Stimulated activated effector memory CD8-positive, alpha-beta T cell treated with anti-CD3 and anti-CD28 coated beads, Interleukin-12 subunit alpha, Interleukin-12 subunit beta, amount 100 ng/mL, for 72 hours (primary cell): ENCODE measurements at regions not wholly inside any gene's neighbourhood (a gene's known extent, or its start where the extent isn't known, plus 50 kb on each side); places are given as distances from the start of the nearest gene placed in this dataset.
"Not testable (repeated sequence)": the region's sequence is repeated elsewhere in the genome, so short reads cannot be mapped to it uniquely, and the experiment has no call there.

ENCODE experiments used
- ATAC-seq: fragments of 150-1000 bp; cut with Tn5 transposase; 2 replicates; pipeline ENCODE4 v1.10.0; 2021
- DNase-seq, 2 donors: peaks; one replicate each; pipeline ENCODE4 v3.0.0; 2021 to 2022; ENCODE audit warnings: low spot score in 2 of 2
- H3K27ac Mint-ChIP-seq: one replicate; pipeline ENCODE4 v1.8.0; 2022; ENCODE audit warnings: mild to moderate bottlenecking, mixed read lengths
- H3K36me3 Mint-ChIP-seq: one replicate; pipeline ENCODE4 v1.8.0; 2022; ENCODE audit warnings: mild to moderate bottlenecking, mixed read lengths
- H3K4me1 Mint-ChIP-seq: one replicate; pipeline ENCODE4 v1.8.0; 2022; ENCODE audit warnings: mixed read lengths
- H3K4me3 Mint-ChIP-seq: one replicate; pipeline ENCODE4 v1.8.0; 2022; ENCODE audit warnings: mild to moderate bottlenecking, mixed read lengths
- H3K9me3 Mint-ChIP-seq: one replicate; pipeline ENCODE4 v1.8.0; 2022; ENCODE audit warnings: mixed read lengths

DNA sequence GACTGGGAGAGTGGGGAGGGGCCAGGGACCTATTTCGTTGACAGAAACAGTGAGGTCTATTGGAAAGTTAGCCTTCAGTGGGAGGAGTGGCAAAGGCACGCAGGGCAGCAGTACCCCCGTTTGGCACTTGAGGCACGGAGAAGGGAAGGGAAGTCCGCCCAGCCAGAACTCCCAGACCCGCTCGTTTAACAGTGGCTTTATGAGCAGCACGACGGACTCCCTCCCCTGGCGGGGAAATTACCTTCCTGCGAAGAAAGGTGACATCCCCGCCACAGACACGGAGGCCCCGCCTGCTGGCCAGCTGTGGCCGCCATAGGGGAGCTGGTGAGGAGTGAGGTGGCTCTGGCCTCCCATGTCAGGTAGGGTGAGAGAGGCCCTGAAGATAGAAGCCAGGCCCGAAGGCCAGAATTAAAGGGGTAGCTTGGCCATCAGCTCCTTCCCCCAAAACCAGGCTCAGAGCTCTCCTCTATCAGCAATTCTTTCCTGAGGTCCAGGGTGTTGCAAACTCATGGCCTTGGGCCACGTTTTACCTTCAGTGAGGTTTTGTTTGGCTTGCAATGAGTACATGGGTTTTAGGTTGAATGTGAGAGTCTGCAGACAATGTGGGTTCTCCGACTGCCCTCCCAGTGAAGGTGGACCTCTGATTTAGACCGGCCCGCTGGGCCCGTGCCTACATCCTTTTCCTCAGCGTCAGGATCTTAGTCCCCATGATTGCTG is 123.7 kb downstream of the MRPL14 start:
- no peak for DNase-seq
- ATAC-seq, result peak; percentile 17
- Mint-ChIP-seq H3K27ac (no peak overlapping the region), H3K9me3 (no peaks in the 10 kb centered on the region), H3K4me3 (peak overlapping the region; percentile 68), H3K4me1 (peaks cover 12% of the 10 kb centered on the region), H3K36me3 (no peaks in the 10 kb centered on the region)

DNA sequence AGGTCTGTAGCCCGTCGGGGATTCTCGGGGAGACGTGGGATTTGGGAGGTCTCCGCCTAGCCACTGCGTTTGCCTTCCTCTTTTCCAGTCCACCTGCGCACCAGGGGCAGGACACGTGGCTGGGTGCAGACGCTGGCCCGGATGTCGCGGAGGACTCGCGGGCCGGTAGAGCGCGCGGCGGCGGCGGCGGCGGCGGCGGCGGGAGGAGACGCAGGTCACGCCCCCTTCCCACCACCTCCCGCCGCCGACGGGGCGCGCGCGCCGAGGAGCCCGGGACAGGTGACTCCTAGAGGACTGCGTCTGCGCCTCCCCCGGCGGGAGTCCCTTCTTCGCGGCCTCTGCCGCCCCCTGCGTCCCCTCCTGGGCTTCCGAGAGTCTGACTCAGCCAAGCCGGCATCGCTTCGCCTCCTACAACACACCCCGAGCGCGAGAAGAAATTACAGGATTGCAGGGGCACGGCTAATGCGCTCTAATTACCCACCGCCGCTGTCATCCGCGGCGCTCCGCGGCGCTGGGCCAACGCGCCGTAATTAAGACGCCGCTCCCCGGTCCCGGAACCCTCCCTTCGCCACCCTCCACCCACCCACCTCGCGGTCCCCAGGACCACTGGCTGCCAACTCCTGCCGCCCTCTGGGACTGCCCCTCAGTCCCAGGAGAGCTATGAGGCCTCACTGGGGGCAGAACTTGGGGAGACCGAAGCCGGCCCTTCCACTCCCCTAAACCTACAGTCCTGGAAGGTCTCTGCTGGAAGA is 124.5 kb downstream of the MRPL14 start:
- H3K4me1 Mint-ChIP-seq, result peaks cover 12% of the 10 kb centered on the region
- no peaks in the 10 kb centered on the region for H3K9me3 Mint-ChIP-seq
- peak; percentile 35 to 71 for DNase-seq

GRCh38 chr6:44002067-44002592 is 125.1 kb downstream of the MRPL14 start:
- no peak overlapping the region for H3K27ac Mint-ChIP-seq
- H3K4me3 Mint-ChIP-seq, result peak overlapping the region; percentile 68
- no peaks in the 10 kb centered on the region for H3K9me3 Mint-ChIP-seq
- DNase-seq, result no peak
- ATAC-seq, result no peak
- peaks cover 12% of the 10 kb centered on the region for H3K4me1 Mint-ChIP-seq
- no peaks in the 10 kb centered on the region for H3K36me3 Mint-ChIP-seq

More for the DNA sequence above, 124.5 kb downstream of the MRPL14 start:
- H3K27ac Mint-ChIP-seq, result no peak overlapping the region
- peak overlapping the region; percentile 68 for H3K4me3 Mint-ChIP-seq
- peak; percentile 77 for ATAC-seq
- no peaks in the 10 kb centered on the region for H3K36me3 Mint-ChIP-seq

- Mint-ChIP-seq H3K27ac (no peak overlapping the region), H3K36me3 (no peaks in the 10 kb centered on the region), H3K4me3 (peak overlapping the region; percentile 68), H3K4me1 (peaks cover 12% of the 10 kb centered on the region), H3K9me3 (no peaks in the 10 kb centered on the region)
- ATAC-seq (no peak), DNase-seq (no peak)
These were observed 125.8 kb downstream of the MRPL14 start for GRCh38 chr6:44001318-44002066.

GRCh38 chr6:44000164-44000842 is 126.9 kb downstream of the MRPL14 start:
- DNase-seq (no peak), ATAC-seq (peak; percentile 59)
- Mint-ChIP-seq H3K36me3 (no peaks in the 10 kb centered on the region), H3K27ac (peak overlapping the region; percentile 67), H3K4me3 (peak overlapping the region; percentile 68), H3K4me1 (peaks cover 12% of the 10 kb centered on the region), H3K9me3 (no peaks in the 10 kb centered on the region)

GRCh38 chr6:43999628-44000027 is 127.6 kb downstream of the MRPL14 start:
- Mint-ChIP-seq H3K4me3 (no peak overlapping the region), H3K4me1 (peaks cover 12% of the 10 kb centered on the region), H3K27ac (peak overlapping the region; percentile 21), H3K36me3 (no peaks in the 10 kb centered on the region), H3K9me3 (no peaks in the 10 kb centered on the region)
- no peak for DNase-seq
- no peak for ATAC-seq

- not testable (repeated sequence) for H3K4me3 Mint-ChIP-seq, H3K27ac Mint-ChIP-seq, H3K9me3 Mint-ChIP-seq, H3K36me3 Mint-ChIP-seq, ATAC-seq, DNase-seq
- H3K4me1 Mint-ChIP-seq, result peaks cover 12% of the 10 kb centered on the region
These were observed 128.5 kb downstream of the MRPL14 start for GRCh38 chr6:43998592-43999243.

DNA sequence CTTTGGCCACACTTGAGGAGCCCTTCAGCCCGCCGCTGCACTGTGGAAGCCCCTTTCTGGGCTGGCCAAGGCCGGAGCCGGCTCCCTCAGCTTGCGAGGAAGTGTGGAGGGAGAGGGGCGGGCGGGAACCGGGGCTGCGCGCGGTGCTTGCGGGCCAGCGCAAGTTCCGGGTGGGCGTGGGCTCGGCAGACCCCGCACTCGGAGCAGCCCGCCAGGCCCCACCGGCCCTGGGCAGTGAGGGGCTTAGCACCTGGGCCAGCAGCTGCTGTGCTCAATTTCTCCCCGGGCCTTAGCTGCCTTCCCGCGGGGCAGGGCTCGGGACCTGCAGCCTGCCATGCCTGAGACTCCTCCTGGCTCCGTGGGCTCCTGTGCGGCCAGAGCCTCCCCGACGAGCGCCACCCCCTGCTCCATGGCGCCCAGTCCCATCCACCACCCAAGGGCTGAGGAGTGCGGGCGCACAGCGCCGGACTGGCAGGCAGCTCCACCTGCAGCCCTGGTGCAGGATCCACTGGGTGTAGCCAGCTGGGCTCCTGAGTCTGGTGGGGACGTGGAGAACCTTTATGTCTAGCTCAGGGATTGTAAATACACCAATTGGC is 129.2 kb downstream of the MRPL14 start:
- not testable (repeated sequence) for H3K4me3 Mint-ChIP-seq, H3K36me3 Mint-ChIP-seq, DNase-seq, ATAC-seq, H3K27ac Mint-ChIP-seq, H3K9me3 Mint-ChIP-seq
- peaks cover 12% of the 10 kb centered on the region for H3K4me1 Mint-ChIP-seq

DNA sequence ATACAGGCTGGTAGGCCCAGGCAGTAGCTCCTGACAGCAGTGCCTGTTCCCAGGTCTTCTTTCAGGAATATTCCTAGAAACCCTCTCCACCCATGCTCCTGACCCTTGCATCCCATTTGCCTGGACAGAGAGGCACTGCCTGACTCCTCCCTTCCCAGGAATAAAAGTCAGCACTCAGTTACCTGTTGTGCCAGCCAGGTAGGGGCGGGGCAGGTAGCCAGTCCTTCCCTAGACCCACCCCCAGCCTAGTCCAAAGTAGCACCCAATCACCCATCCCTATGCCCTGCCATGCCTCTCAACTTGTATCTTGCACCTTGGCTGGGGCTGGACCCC is 129.9 kb downstream of the MRPL14 start:
- ATAC-seq, result no peak
- Mint-ChIP-seq H3K9me3 (no peaks in the 10 kb centered on the region), H3K4me3 (no peak overlapping the region), H3K4me1 (peaks cover 12% of the 10 kb centered on the region), H3K27ac (no peak overlapping the region), H3K36me3 (no peaks in the 10 kb centered on the region)
- DNase-seq, result no peak

DNA sequence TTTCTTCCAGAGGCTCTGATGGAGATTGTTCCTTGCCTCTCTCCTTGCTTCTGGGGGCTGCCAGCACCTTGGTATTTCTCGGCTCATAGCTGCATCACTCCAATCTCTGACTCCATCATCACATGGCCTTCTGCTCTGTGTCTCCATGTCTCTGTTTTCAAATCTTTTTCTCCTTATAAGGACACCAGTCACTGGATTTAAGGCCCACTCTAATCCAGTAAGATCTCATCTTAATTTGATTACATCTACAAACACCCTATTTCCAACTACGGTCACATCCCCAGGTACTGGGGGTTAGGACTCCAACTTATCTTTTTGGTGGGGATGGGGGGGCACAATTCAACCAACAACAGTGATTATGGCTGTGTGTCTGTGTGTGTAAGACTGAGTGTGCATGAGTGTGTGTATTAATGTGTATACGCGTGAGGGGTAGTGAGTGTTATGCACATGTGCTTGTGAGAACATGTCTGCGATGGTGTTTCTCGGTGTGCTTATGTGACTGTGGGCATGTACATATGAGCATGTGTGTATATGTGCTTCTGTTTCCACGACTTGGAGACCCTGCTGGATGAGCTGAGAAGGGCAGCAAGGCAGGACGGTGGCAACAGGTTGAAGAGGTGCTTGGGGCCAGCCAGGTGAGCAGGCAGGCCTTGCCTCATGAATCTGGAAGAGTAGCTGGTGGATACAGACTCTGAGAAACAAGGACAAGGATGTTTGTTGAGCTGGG is 130.5 kb downstream of the MRPL14 start:
- H3K36me3 Mint-ChIP-seq, result no peaks in the 10 kb centered on the region
- DNase-seq, result no peak
- no peaks in the 10 kb centered on the region for H3K9me3 Mint-ChIP-seq
- H3K27ac Mint-ChIP-seq, result no peak overlapping the region
- no peak for ATAC-seq
- no peak overlapping the region for H3K4me3 Mint-ChIP-seq
- H3K4me1 Mint-ChIP-seq, result peaks cover 12% of the 10 kb centered on the region

DNA sequence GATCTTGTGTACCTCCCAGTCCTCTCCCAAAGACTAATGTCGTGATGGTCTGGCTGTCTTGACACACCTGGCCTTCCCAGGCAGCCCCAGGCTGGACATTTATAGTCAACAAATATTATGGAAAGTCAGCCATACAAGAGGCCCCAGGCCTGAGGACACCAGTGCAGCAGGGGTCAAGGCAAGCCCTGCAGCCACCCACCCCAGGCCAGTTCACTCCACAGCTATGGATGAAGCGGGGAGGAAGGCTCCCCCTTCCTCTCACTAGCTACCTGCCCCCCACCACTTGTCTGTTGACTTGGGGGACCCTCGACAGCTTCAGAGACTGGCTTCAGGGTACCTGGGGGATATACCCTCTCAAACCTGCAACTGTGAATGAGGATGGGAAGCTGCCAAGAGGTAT is 132.1 kb downstream of the MRPL14 start:
- peaks cover 2% of the 10 kb centered on the region for H3K4me1 Mint-ChIP-seq
- H3K9me3 Mint-ChIP-seq, result no peaks in the 10 kb centered on the region
- no peak overlapping the region for H3K27ac Mint-ChIP-seq
- H3K4me3 Mint-ChIP-seq, result no peak overlapping the region
- no peaks in the 10 kb centered on the region for H3K36me3 Mint-ChIP-seq
- ATAC-seq (no peak), DNase-seq (no peak)

DNA sequence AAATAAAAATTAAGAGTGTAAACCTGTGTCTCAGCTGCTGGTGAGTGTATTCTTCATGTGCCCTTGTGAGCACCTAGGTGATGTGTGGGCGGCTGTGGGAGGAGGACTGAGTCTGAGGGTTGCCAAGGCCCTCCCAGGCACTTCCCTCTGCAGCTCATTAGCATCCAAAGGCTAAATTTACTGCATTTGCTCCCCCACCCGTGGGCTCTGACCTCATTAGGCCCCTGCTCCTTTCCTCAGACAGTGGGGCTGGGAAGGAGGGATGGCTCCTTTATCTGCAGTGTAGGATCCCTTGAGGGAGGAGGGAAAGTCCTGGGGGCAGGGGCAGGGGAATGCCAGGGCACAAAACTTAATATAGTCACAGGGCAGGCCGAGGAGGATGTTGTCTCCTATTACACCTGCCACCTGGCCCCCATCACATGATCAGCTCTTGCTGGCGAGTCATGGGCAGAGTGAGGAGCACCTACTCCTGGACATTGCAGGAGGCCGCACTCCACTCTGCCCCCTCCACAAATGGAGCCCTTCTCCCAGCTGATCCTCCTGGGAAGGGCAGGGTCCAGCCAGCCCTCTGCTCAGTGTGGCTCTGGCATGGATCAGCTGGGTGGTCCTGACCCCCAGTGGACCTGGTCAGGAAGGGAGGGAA is 133.2 kb downstream of the MRPL14 start:
- Mint-ChIP-seq H3K4me3 (no peak overlapping the region), H3K4me1 (no peaks in the 10 kb centered on the region), H3K36me3 (no peaks in the 10 kb centered on the region), H3K9me3 (no peaks in the 10 kb centered on the region), H3K27ac (no peak overlapping the region)
- DNase-seq, result no peak
- ATAC-seq, result peak; percentile 23

DNA sequence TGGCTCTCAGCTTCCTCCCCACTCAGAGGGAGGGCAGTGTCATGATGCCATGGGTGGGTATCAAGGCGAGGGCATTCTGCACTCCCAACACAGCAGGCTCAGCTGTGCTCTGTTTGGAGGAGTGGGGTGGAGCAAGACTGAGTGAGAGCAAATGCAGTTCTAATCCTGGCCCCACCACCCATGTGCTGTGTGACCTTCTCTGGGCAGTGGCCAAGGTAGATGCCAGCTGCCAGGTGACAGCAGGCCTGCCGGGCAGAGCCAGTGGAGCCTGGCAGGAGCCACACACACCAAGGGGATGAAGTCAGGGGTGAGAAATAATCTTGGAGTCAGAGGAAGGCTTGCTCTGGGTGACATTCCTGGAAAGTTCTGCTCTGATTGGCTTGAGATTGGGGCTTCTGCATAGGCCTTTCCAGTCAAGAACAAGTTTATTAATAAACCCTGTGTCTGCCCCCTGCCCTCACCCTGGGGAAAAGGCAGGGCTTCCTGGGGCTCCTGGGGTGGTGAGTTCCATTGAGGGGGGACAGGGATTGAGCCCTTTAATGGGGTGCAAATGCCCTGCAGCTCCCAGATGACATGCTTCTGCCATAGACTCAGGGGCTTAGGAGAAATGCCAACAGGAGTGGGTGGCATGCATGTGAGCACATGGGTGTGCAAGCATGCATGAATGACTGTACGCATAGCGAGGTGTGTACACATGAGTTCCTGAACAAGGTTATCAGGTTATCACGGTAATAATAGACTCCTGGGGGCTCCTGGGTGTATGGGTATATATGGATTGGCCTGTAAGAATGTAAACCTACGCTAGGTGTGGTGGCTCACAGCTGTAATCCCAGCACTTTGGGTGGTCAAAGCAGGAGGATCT is 134.2 kb downstream of the MRPL14 start:
- Mint-ChIP-seq H3K4me1 (no peaks in the 10 kb centered on the region), H3K9me3 (no peaks in the 10 kb centered on the region), H3K4me3 (no peak overlapping the region), H3K36me3 (no peaks in the 10 kb centered on the region), H3K27ac (no peak overlapping the region)
- ATAC-seq, result no peak
- no peak for DNase-seq
